HL-60/S4 treated with retinoic acid at 250 ng/mL for 4 days and 3 days (cell line): ENCODE measurements at regions not wholly inside any gene's neighbourhood (a gene's known extent, or its start where the extent isn't known, plus 50 kb on each side); places are given as distances from the start of the nearest gene placed in this dataset.

Source experiments
- in situ Hi-C: fragments of 300-500 bp; cut with MboI; formaldehyde crosslinking; loops from 2 replicates; pipeline ENCODE4 v1.7.0; 2022; ENCODE audit warnings: low sequenced_read_pairs

- in situ Hi-C loops, result no loop called here
Observed at GRCh38 chrX:22650691-22651090, 349.1 kb upstream of the DDX53 start.

- in situ Hi-C loops, result no loop called here
Observed at GRCh38 chrX:22652596-22652995, 347.2 kb upstream of the DDX53 start.

GRCh38 chrX:22660756-22661155 is 339.0 kb upstream of the DDX53 start:
- in situ Hi-C loops, result no loop called here

- in situ Hi-C loops, result no loop called here
Observed at GRCh38 chrX:22662776-22663175, 337.0 kb upstream of the DDX53 start.

- in situ Hi-C loops, result no loop called here
Observed at GRCh38 chrX:22664826-22665225, 334.9 kb upstream of the DDX53 start.

GRCh38 chrX:22665818-22666217 is 333.9 kb upstream of the DDX53 start:
- in situ Hi-C loops, result no loop called here

- in situ Hi-C loops, result no loop called here
Observed at GRCh38 chrX:22666441-22666840, 333.3 kb upstream of the DDX53 start.

- in situ Hi-C loops, result no loop called here
Observed at GRCh38 chrX:22674932-22675331, 324.8 kb upstream of the DDX53 start.

- in situ Hi-C loops, result no loop called here
Observed at GRCh38 chrX:22686138-22686541, 313.6 kb upstream of the DDX53 start.

GRCh38 chrX:22689290-22689689 is 310.5 kb upstream of the DDX53 start:
- in situ Hi-C loops, result no loop called here

- in situ Hi-C loops, result no loop called here
Observed at GRCh38 chrX:22690116-22690515, 309.6 kb upstream of the DDX53 start.

- in situ Hi-C loops, result no loop called here
Observed at GRCh38 chrX:22691966-22692565, 307.7 kb upstream of the DDX53 start.

- in situ Hi-C loops, result no loop called here
Observed at GRCh38 chrX:22698151-22698550, 301.6 kb upstream of the DDX53 start.

- in situ Hi-C loops, result no loop called here
Observed at GRCh38 chrX:22699581-22700091, 300.1 kb upstream of the DDX53 start.

GRCh38 chrX:22712942-22713341 is 286.8 kb upstream of the DDX53 start:
- in situ Hi-C loops, result no loop called here

GRCh38 chrX:22730542-22730941 is 269.2 kb upstream of the DDX53 start:
- in situ Hi-C loops, result loop anchor here (25.0 kb wide), 1 partner anchor 743 kb away; no protein-coding TSS in a partner anchor

- in situ Hi-C loops, result loop anchor here (25.0 kb wide), 1 partner anchor 750 kb away; no protein-coding TSS in a partner anchor
Observed at GRCh38 chrX:22737541-22737940, 262.2 kb upstream of the DDX53 start.

- in situ Hi-C loops, result loop anchor here (25.0 kb wide), 1 partner anchor 752 kb away; no protein-coding TSS in a partner anchor
Observed at GRCh38 chrX:22739276-22739675, 260.5 kb upstream of the DDX53 start.

GRCh38 chrX:22740836-22741235 is 258.9 kb upstream of the DDX53 start:
- in situ Hi-C loops, result loop anchor here (25.0 kb wide), 1 partner anchor 754 kb away; no protein-coding TSS in a partner anchor

GRCh38 chrX:22742174-22742573 is 257.6 kb upstream of the DDX53 start:
- in situ Hi-C loops, result loop anchor here (25.0 kb wide), 1 partner anchor 755 kb away; no protein-coding TSS in a partner anchor

- in situ Hi-C loops, result loop anchor here (25.0 kb wide), 1 partner anchor 759 kb away; no protein-coding TSS in a partner anchor
Observed at GRCh38 chrX:22746081-22746480, 253.7 kb upstream of the DDX53 start.
